ENCODE measurements at regions not wholly inside any gene's neighbourhood (a gene's known extent, or its start where the extent isn't known, plus 50 kb on each side); places are given as distances from the start of the nearest gene placed in this dataset.
"Not testable (repeated sequence)": the region's sequence is repeated elsewhere in the genome, so short reads cannot be mapped to it uniquely, and the experiment has no call there.

GRCh38 chr20:40634891-40635290, 54.1 kb downstream of the MAFB start:
- FAIRE-seq: no peak

- no peak for FAIRE-seq
Measured at GRCh38 chr20:40633123-40633850, 55.7 kb downstream of the MAFB start.

- no peak for FAIRE-seq
Measured at GRCh38 chr20:40632346-40632976, 56.6 kb downstream of the MAFB start.

GRCh38 chr20:40631119-40631631, 57.9 kb downstream of the MAFB start:
- no peak for FAIRE-seq

GRCh38 chr20:40630713-40631112, 58.3 kb downstream of the MAFB start:
- FAIRE-seq: no peak

- FAIRE-seq: no peak
Measured at GRCh38 chr20:40630099-40630498, 58.9 kb downstream of the MAFB start.

GRCh38 chr20:40628877-40629276, 60.2 kb downstream of the MAFB start:
- no peak for FAIRE-seq

- FAIRE-seq: not testable (repeated sequence)
Measured at GRCh38 chr20:40619053-40619452, 70.0 kb downstream of the MAFB start.

GRCh38 chr20:40617594-40617993, 71.4 kb downstream of the MAFB start:
- FAIRE-seq: no peak

GRCh38 chr20:40612837-40613236, 76.2 kb downstream of the MAFB start:
- no peak for FAIRE-seq

GRCh38 chr20:40612247-40612646, 76.8 kb downstream of the MAFB start:
- no peak for FAIRE-seq

GRCh38 chr20:40610730-40611129, 78.3 kb downstream of the MAFB start:
- FAIRE-seq: peak; percentile 5

GRCh38 chr20:40607927-40608326, 81.1 kb downstream of the MAFB start:
- no peak for FAIRE-seq

- FAIRE-seq: no peak
Measured at GRCh38 chr20:40606660-40607059, 82.4 kb downstream of the MAFB start.

GRCh38 chr20:40606237-40606636, 82.8 kb downstream of the MAFB start:
- FAIRE-seq: no peak

GRCh38 chr20:40604416-40604815, 84.6 kb downstream of the MAFB start:
- FAIRE-seq: no peak

- FAIRE-seq: no peak
Measured at GRCh38 chr20:40603057-40603651, 85.9 kb downstream of the MAFB start.

- FAIRE-seq: no peak
Measured at GRCh38 chr20:40602381-40602780, 86.7 kb downstream of the MAFB start.

GRCh38 chr20:40600441-40601219, 88.4 kb downstream of the MAFB start:
- FAIRE-seq: no peak

- FAIRE-seq: no peak
Measured at GRCh38 chr20:40599987-40600386, 89.0 kb downstream of the MAFB start.

GRCh38 chr20:40592941-40593340, 96.1 kb downstream of the MAFB start:
- no peak for FAIRE-seq

GRCh38 chr20:40591536-40591935, 97.5 kb downstream of the MAFB start:
- FAIRE-seq: no peak

- no peak for FAIRE-seq
Measured at GRCh38 chr20:40591119-40591518, 97.9 kb downstream of the MAFB start.
